D721Med (cell line): ENCODE measurements at regions not wholly inside any gene's neighbourhood (a gene's known extent, or its start where the extent isn't known, plus 50 kb on each side); places are given as distances from the start of the nearest gene placed in this dataset.

ENCODE experiments used
- DNase-seq: peaks from one replicate; pipeline ENCODE4 v3.0.0; 2011; ENCODE audit warnings: low spot score; ENCODE audit not compliant: insufficient read length
- FAIRE-seq: peaks from 2 replicates; lab custom pipeline; 2011; peaks lifted over from hg19 to GRCh38; lab: Jason Lieb, UNC
- TF ChIP-seq, protein P1 (sequence below): IDR thresholded peaks from 2 replicates; pipeline ENCODE4 v1.5.1; 2012; ENCODE audit warnings: mild to moderate bottlenecking, control low read depth; ENCODE audit not compliant: insufficient read depth; ENCODE audit errors: missing control alignments

DNA sequence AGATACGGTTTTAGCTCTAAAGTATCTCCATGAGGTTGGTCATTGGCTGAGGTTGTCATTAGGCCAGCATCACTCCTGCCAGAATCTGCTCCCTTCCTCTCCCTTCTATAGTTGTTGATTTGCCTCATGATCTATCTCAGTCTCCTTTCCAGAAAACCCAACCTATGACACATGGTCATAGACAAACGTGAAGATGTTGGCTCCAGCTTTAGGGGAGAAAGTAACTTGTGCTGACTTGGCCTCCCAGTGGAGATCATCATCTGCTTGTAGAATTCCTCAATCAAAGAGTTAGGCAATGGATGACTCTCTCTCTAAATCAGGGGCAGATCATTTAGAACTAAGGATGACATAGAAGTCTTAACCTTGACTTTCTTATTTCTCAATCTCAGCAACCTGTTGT is 894.4 kb downstream of the TTLL7 start:
- DNase-seq: no peak
- TF ChIP-seq, protein P1, sequence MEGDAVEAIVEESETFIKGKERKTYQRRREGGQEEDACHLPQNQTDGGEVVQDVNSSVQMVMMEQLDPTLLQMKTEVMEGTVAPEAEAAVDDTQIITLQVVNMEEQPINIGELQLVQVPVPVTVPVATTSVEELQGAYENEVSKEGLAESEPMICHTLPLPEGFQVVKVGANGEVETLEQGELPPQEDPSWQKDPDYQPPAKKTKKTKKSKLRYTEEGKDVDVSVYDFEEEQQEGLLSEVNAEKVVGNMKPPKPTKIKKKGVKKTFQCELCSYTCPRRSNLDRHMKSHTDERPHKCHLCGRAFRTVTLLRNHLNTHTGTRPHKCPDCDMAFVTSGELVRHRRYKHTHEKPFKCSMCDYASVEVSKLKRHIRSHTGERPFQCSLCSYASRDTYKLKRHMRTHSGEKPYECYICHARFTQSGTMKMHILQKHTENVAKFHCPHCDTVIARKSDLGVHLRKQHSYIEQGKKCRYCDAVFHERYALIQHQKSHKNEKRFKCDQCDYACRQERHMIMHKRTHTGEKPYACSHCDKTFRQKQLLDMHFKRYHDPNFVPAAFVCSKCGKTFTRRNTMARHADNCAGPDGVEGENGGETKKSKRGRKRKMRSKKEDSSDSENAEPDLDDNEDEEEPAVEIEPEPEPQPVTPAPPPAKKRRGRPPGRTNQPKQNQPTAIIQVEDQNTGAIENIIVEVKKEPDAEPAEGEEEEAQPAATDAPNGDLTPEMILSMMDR: no peak
- FAIRE-seq: no peak

DNA sequence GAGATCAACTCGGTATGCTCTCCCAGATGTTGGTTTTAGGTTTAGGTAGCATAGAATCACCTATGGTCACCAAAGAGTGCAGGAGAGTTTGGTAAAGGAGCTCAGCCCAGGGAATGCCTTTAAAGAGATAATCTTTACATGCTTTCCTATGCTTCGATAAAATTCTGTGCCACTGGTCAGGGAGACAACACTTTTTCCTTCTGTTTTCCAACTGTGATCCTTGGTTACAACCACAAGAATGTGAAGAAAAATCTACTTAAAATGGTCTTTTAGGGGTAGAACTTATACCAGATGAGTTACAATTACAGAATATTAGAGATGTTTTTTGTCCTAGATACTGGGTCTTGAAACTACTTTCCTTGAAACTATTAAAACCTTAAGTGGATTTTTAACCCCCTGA is 895.6 kb downstream of the TTLL7 start:
- DNase-seq: no peak
- no peak for FAIRE-seq
- TF ChIP-seq, protein P1: no peak

DNA sequence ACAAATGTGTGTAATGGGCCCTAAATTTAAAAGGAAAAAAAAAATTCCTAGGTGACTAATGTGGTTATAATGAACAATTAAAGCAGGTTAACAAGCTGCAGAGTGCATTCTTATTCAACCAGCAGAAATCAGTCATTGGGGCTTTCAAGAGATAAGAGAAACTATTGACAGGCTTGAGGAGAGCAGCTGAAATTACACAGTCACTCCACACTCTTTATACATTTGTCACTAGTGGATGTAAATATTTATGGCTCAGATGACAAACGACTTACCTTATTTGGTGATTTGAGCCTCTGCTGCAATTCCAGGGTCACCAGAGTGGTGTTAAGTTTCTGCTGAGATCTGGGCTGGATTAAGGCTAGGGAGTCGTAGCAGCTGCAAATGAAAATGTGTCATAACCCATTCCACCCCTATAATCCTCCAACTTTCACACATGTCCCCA is 896.3 kb downstream of the TTLL7 start:
- DNase-seq (no peak), FAIRE-seq (no peak)
- TF ChIP-seq, protein P1: no peak

DNA sequence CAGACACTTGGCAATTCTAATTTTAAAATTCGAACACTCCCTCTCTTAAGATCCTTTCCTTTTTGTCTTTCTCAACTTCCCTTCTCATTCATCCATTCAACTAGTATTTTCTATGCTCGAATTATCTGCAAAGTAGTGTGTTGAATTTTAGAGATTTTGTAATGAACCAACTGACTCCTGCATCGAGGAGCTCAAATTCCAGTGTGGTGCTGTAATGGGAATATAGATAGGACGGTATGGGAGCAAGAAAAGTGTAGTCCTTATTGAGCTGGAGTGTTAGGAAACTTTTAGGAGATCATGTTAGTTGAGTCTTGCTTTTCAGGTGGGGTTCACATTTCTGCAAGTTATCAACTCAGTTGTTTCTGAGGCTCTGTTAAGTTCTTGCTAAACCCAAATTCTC is 897.5 kb downstream of the TTLL7 start:
- no peak for FAIRE-seq

DNA sequence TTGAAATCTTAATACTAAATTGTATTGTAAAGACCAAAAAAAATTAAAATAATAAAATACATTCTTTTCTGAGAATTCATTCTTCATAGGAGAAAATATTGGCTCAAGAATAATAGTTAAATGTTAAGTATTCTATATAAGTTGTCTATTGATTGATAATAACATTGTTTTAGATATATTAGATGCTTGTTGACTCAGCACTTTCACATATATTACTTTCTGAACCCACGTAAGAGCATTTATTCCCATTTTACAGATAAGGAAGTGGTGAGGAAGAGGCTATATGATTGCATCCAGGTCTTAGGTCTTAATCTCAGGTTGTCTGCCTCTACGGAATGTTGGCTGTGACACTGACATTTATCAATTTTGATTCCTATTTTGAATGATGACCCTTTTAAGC is 898.8 kb downstream of the TTLL7 start:
- FAIRE-seq: no peak
- TF ChIP-seq, protein P1: no peak
- no peak for DNase-seq

More for the DNA sequence above, 897.5 kb downstream of the TTLL7 start:
- TF ChIP-seq, protein P1: no peak
- DNase-seq: no peak

DNA sequence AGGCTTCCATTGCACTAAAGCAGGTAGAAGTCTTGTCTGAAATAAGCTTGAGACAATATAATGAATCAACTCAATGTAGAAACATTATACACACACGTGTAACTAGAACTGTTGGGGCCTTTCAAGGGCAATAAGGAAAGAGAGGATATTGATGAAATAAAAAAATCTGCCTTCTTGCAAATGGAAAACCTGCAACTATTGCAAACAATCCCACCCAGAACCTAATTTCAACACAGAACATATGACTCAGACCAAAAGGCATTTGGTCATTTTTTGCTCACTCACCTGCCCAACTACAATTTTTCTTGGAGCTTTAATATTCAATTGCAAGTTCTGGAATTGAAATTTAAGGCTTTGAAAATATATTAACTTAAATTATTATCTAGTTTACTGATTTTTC is 900.1 kb downstream of the TTLL7 start:
- DNase-seq (no peak), FAIRE-seq (no peak)
- TF ChIP-seq, protein P1: no peak

DNA sequence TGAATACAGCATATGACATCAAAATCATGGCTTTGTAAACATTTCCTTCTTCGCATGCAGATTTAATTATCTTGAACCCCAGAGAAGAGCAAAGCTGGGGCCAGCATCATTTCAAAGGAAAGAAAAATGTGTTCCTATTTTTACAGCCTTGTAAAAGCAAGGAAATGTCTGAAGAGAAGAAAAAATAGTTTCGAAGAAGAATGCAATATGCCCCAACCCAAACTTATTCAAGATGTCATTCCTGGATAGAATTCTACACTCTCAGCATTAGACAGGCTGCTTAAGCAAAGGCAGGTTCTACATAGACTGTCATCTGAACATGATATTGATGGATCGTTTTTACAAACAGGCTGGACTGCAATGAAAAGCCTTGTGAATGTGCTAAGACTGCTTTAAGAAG is 900.8 kb downstream of the TTLL7 start:
- DNase-seq (no peak), FAIRE-seq (no peak)
- TF ChIP-seq, protein P1: no peak
